Dermis microvascular lymphatic vessel endothelial cell (primary cell): ENCODE measurements at regions not wholly inside any gene's neighbourhood (a gene's known extent, or its start where the extent isn't known, plus 50 kb on each side); places are given as distances from the start of the nearest gene placed in this dataset.
"Not testable (repeated sequence)": the region's sequence is repeated elsewhere in the genome, so short reads cannot be mapped to it uniquely, and the experiment has no call there.

Experiments used
- DNase-seq, 2 donors: peaks; one replicate each; pipeline versions ENCODE4 v3.0.0 to v3.0.0-alpha.2; 2010; ENCODE audit warnings: low read depth in 2 of 2

- no peak for DNase-seq
Measured at GRCh38 chrX:82528525-82528924, 979.6 kb upstream of the POU3F4 start.

- DNase-seq, result no peak
Measured at GRCh38 chrX:82534086-82534597, 973.9 kb upstream of the POU3F4 start.

DNA sequence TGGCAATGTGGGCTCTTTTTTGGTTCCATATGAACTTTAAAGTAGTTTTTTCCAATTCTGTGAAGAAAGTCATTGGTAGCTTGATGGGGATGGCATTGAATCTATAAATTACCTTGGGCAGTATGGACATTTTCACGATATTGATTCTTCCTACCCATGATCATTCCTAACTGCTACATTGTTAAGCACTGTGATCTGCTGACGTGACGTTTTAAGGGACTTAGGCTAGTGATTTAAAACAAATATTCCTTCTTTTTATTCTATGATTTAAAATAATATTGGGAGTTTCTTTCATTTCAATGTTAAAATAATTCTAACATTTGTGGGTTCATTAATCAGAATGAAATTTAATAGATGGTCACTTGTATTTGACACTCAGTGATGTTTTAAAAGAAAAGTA is 970.9 kb upstream of the POU3F4 start:
- DNase-seq, result not testable (repeated sequence)

DNA sequence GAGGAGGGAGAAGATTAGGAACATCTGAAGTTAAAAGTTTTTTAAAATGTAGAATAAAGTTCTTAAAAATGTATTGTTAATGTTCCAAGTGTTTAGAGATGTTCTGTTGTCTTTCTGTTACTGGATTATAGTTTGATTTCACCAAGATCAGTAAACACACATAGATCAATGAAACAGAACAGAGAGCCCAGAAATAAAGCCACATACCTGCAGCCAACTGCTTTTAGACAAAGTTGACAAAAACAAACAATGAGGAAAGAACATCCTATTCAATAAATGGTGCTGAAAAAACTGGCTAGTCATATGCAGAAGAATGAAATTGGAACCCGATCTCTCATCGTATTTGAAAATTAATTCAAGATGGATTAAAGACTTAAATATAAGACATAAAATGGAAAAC is 966.3 kb upstream of the POU3F4 start:
- DNase-seq, result no peak

DNA sequence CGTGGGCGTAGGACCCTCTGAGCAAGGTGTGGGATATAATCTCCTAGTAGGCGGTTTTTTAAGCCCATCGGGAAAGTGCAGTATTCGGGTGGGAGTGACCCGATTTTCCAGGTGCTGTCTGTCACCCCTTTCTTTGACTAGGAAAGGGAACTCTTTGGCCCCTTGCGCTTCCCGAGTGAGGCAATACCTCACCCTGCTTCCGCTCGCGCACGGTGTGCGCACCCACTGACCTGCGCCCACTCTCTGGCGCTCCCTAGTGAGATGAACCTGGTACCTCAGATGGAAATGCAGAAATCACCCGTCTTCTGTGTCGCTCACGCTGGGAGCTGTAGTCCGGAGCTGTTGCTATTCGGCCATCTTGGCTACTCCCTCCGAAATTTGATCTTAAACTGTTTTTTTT is 955.9 kb upstream of the POU3F4 start:
- not testable (repeated sequence) for DNase-seq

- no peak for DNase-seq
Measured at GRCh38 chrX:82556588-82556987, 951.5 kb upstream of the POU3F4 start.

- no peak for DNase-seq
Measured at GRCh38 chrX:82585868-82586267, 922.2 kb upstream of the POU3F4 start.

- peak in 1 of 2 donors; percentile 33 for DNase-seq
Measured at GRCh38 chrX:82589410-82589809, 918.7 kb upstream of the POU3F4 start.

DNA sequence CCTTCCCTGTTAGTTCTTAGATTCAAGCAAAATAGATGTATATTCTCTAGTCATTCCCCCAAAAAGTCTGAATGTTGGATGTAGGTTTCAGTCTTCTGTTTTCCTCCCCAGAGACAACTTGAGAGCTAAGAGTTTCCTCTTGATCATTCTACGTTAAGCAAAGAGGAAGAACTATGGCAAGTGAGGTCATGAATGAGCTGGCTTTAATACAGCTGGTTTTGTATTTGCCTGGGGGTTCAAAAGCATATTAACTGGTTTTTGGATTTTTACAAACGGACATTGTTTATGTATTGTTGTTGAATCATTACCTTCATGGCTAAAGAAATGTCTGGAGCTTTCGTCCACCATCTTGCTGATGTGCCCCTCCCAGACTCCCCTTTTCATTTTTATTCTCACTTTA is 916.7 kb upstream of the POU3F4 start:
- no peak for DNase-seq

DNA sequence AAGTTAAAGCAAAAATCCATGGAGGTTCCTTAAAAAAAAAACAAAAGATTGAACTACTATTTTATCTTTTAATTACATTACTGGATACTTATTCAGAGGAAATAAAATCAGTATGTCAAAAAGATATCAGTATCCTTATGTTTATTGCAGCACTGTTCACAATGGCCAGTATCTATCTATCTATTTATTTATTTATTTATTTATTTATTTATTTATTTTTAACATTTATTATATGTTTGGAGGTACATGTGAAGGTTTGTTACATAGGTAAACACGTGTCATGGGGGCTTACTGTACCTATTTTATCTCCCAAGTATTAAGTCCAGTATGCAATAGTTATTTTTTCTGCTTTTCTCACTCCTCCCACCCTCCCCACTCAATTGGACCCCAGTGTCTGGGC is 881.1 kb upstream of the POU3F4 start:
- DNase-seq, result no peak

- no peak for DNase-seq
Measured at GRCh38 chrX:82627568-82627967, 880.5 kb upstream of the POU3F4 start.

- peak in 1 of 2 donors; percentile 2 for DNase-seq
Measured at GRCh38 chrX:82648062-82648461, 860.0 kb upstream of the POU3F4 start.

- no peak for DNase-seq
Measured at GRCh38 chrX:82649645-82650044, 858.4 kb upstream of the POU3F4 start.

- DNase-seq, result no peak
Measured at GRCh38 chrX:82658492-82658891, 849.6 kb upstream of the POU3F4 start.

DNA sequence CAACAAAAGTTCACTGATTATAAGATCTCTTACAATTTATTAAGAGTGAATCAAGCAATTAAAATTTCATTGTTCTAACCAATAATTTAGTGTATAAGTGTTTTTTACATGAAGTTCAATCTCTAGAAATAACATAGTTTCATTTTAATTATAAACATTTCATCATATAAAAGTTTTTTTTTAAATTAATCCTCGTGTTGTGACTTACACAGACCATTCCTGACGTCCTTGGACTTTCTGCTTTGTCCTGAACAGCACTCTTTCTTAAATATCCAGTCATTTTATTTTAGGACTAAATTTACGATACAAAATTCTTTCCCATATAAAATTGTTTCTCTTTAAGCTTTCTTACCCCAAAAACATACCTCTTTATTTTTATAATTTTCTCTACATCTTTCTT is 841.7 kb upstream of the POU3F4 start:
- no peak for DNase-seq

- no peak for DNase-seq
Measured at GRCh38 chrX:82675104-82675503, 833.0 kb upstream of the POU3F4 start.

GRCh38 chrX:82676386-82676785 is 831.7 kb upstream of the POU3F4 start:
- peak in 1 of 2 donors; percentile 2 for DNase-seq

DNA sequence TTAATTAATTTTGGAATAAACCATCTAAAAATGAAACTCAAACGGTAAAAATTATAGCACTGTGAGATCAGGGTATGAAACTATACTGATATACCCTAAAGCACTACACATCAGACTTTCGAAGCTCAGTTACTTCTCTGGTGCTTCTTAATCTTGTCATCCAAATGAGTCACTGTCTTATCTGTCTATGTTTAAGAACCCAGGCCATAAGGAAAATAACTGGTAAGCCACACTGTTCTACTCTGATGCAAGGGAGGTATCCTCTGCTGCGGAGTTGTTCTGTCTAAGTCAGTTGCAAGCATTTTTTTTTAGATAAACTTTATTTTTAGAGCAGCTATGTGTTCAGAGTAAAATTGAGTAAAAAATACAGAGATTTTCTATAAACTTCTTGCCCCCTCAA is 830.8 kb upstream of the POU3F4 start:
- no peak for DNase-seq

DNA sequence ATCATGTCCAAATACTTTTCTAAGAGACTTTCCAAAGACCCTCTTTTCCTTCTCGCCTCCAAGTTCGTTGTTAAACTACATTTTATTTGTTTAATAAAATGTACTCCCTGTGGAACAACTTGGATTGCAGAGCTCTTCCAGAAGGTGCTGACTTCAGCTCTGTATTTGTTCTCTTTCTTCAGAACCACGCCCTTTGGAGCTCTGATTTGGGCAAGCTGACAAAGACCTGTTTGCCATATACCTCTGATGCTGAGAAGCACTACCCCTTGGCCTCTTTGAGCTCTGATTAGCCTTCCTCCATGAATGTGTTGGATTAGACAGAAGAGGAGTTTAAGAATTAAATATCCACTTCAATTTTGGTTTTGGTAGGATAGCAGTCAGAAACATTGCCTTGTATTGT is 815.1 kb upstream of the POU3F4 start:
- no peak for DNase-seq

DNA sequence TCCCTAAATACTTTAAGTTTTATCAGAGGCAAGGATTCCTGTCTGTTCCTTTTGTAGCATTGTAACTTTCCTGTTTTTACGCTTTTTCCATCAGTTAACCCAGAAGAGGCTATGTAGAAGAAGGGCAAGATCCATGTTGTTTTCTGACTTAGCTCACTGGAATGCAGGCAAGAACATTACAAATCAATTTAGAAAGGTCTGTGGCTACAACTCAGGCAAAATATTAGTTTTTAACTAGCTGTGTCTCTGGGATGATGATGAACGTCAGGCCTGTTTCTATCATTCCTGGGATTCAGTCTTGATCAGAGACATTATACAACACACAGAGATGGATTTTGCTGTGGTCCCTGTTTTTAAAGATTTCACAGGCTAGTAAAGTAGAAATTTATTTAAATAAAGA is 813.0 kb upstream of the POU3F4 start:
- DNase-seq, result no peak

DNA sequence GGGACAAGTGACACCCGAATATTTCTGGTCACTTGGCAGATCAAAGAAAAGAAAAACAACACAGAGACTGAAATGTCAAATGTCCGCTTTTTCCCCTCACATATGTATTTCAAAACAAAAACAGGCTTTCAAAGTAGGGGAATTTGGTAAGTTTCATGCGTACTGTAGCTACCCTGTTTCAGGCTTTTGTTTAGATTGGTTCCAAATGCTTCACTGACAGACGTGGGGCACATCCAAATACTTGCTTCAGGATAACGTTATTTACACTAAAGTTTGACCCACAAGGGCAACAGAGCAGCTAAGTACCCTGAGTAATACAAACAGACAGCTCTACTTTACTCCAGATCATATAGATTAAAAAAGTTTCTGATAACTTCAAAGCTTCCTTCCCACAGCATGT is 804.5 kb upstream of the POU3F4 start:
- no peak for DNase-seq

- DNase-seq, result no peak
Measured at GRCh38 chrX:82711457-82711856, 796.6 kb upstream of the POU3F4 start.

DNA sequence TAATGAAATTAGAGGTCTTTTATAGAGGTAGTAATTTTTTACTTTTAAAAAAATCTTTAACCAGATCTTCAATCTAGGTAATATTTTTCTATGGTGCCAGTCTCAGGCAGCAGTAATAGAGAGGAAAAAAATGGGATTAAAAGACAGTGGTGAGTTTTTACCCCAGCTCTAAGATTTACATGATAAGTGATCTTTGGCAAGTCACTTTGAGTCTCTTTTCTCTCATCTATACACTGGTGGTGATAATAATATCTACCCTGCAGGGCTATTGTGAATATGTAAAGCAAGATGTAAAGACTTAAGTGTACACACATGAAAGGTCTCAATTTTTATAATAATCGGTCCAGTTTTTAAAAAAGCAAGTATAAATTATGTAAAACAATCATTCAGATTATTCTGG is 786.2 kb upstream of the POU3F4 start:
- no peak for DNase-seq

GRCh38 chrX:82723806-82724205 is 784.3 kb upstream of the POU3F4 start:
- DNase-seq, result no peak
